ENCODE measurements at regions not wholly inside any gene's neighbourhood (a gene's known extent, or its start where the extent isn't known, plus 50 kb on each side); places are given as distances from the start of the nearest gene placed in this dataset.

- TF ChIP-seq CTCF (IDR thresholded peaks at IDR 0.05; ENCODE audit: poor library complexity, severe bottlenecking) (no peak), TAF1 (IDR thresholded peaks at IDR 0.05; ENCODE audit: low read depth) (no peak)
These were observed 91.2 kb upstream of the SLC45A1 start for GRCh38 chr1:8226747-8227146.
